Suprapubic skin (tissue), 3 donors: ENCODE measurements at regions not wholly inside any gene's neighbourhood (a gene's known extent, or its start where the extent isn't known, plus 50 kb on each side); places are given as distances from the start of the nearest gene placed in this dataset.

Experiments used
- POLR2AphosphoS5 ChIP-seq, 3 donors: sonication (generic); formaldehyde crosslinking; IDR thresholded peaks; one replicate each; pipeline ENCODE4 v1.6.1; 2017; ENCODE audit warnings: antibody characterized with exemption in 3 of 3
- TF ChIP-seq, protein P1 (sequence below), 2 donors: fragments of 200-600 bp in 1 of 2; fragments of 450-650 bp in 1 of 2; sonication (generic) in 1 of 2; IDR thresholded peaks; one replicate each; pipeline ENCODE4 v1.5.1; 2016 to 2019; ENCODE audit warnings: antibody characterized with exemption in 2 of 2, mild to moderate bottlenecking in 1 of 2, moderate library complexity in 1 of 2

DNA sequence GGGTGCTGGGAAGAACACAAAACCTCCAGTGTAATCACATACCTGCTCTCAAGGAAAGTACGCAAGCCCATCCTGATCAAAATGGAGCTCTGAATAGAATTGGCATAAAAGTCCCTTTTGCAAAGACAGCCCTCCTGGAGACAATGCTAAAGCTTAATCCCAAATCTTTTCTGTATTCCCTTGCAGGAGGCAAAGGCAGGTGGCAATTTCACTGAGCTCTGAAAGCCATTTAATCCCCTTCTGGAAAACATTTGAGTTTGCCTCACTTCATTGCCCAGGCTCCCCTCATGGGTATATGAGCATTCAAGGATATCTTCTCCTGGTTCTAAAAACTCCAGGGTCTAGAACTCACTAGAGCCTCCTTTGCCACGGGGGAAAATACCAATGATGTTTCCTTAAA is 310.2 kb upstream of the CNR1 start:
- TF ChIP-seq POLR2AphosphoS5 (IDR thresholded peaks at IDR 0.05), result no peak
- TF ChIP-seq, protein P1, sequence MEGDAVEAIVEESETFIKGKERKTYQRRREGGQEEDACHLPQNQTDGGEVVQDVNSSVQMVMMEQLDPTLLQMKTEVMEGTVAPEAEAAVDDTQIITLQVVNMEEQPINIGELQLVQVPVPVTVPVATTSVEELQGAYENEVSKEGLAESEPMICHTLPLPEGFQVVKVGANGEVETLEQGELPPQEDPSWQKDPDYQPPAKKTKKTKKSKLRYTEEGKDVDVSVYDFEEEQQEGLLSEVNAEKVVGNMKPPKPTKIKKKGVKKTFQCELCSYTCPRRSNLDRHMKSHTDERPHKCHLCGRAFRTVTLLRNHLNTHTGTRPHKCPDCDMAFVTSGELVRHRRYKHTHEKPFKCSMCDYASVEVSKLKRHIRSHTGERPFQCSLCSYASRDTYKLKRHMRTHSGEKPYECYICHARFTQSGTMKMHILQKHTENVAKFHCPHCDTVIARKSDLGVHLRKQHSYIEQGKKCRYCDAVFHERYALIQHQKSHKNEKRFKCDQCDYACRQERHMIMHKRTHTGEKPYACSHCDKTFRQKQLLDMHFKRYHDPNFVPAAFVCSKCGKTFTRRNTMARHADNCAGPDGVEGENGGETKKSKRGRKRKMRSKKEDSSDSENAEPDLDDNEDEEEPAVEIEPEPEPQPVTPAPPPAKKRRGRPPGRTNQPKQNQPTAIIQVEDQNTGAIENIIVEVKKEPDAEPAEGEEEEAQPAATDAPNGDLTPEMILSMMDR (IDR thresholded peaks at IDR 0.05), result no peak
